Type B pancreatic cell (in vitro differentiated cells): ENCODE measurements at regions not wholly inside any gene's neighbourhood (a gene's known extent, or its start where the extent isn't known, plus 50 kb on each side); places are given as distances from the start of the nearest gene placed in this dataset.

ENCODE experiments used
- DNase-seq: peaks from one replicate; pipeline ENCODE4 v3.0.0; 2021; ENCODE audit warnings: mixed read lengths; ENCODE audit not compliant: unreplicated experiment; ENCODE audit errors: extremely low spot score
- H3K27ac Mint-ChIP-seq: 2 replicates; pipeline ENCODE4 v1.8.0; 2021; ENCODE audit warnings: mild to moderate bottlenecking, mixed read lengths
- H3K27me3 Mint-ChIP-seq: 2 replicates; pipeline ENCODE4 v1.8.0; 2021; ENCODE audit warnings: mixed read lengths
- H3K36me3 Mint-ChIP-seq: 2 replicates; pipeline ENCODE4 v1.8.0; 2021; ENCODE audit warnings: mixed read lengths
- H3K4me1 Mint-ChIP-seq: one replicate; pipeline ENCODE4 v1.8.0; 2021; ENCODE audit warnings: mixed read lengths; ENCODE audit not compliant: unreplicated experiment
- H3K4me3 Mint-ChIP-seq: 2 replicates; pipeline ENCODE4 v1.8.0; 2021; ENCODE audit warnings: mild to moderate bottlenecking, mixed read lengths
- H3K9me3 Mint-ChIP-seq: 2 replicates; pipeline ENCODE4 v1.8.0; 2021; ENCODE audit warnings: mixed read lengths
- TF ChIP-seq, protein P1 (sequence below): fragments of 200-600 bp; sonication (generic); conservative IDR thresholded peaks from 2 replicates; pipeline ENCODE4 v1.5.0; 2021; ENCODE audit warnings: antibody characterized with exemption, mild to moderate bottlenecking

DNA sequence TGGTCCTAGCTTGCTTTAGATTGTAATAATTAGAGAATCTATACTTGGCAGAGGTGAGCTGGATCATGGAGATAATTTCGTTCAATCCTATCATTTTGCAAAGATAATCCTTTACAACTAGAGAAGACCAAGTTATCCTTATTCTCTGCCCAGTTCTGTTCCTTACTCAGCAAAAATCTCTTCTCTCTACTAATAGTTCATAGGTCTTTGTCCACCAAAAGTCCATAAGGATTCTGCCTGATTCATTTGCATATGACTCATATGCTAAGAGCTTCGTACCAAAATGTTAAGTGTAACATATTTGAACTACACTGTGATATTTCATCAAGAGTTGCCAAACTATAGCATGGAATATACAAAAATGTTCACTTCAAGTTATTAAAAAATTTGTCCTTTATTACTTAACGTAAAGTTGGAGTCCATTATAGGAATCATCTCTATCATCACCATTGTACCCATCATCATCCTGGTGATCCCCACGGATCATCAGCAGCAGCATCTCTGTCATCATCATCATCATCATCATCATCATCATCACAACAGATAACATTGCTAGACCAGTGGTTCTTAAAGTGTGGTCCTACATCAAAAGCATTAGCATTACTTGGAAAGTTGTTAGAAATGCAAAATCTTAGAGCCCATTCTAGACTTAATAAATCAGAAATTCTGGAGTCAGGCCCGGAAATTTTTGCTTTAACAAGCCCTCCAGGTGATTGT lies 463.0 kb downstream of the DHX35 start:
- TF ChIP-seq, protein P1, sequence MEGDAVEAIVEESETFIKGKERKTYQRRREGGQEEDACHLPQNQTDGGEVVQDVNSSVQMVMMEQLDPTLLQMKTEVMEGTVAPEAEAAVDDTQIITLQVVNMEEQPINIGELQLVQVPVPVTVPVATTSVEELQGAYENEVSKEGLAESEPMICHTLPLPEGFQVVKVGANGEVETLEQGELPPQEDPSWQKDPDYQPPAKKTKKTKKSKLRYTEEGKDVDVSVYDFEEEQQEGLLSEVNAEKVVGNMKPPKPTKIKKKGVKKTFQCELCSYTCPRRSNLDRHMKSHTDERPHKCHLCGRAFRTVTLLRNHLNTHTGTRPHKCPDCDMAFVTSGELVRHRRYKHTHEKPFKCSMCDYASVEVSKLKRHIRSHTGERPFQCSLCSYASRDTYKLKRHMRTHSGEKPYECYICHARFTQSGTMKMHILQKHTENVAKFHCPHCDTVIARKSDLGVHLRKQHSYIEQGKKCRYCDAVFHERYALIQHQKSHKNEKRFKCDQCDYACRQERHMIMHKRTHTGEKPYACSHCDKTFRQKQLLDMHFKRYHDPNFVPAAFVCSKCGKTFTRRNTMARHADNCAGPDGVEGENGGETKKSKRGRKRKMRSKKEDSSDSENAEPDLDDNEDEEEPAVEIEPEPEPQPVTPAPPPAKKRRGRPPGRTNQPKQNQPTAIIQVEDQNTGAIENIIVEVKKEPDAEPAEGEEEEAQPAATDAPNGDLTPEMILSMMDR, result no peak
- peaks cover 9% of the 10 kb centered on the region for H3K4me1 Mint-ChIP-seq
- no peak overlapping the region for H3K27ac Mint-ChIP-seq
- no peak for DNase-seq
- H3K27me3 Mint-ChIP-seq, result no peaks in the 10 kb centered on the region
- no peaks in the 10 kb centered on the region for H3K36me3 Mint-ChIP-seq
- no peaks in the 10 kb centered on the region for H3K9me3 Mint-ChIP-seq
- no peak overlapping the region for H3K4me3 Mint-ChIP-seq

DNA sequence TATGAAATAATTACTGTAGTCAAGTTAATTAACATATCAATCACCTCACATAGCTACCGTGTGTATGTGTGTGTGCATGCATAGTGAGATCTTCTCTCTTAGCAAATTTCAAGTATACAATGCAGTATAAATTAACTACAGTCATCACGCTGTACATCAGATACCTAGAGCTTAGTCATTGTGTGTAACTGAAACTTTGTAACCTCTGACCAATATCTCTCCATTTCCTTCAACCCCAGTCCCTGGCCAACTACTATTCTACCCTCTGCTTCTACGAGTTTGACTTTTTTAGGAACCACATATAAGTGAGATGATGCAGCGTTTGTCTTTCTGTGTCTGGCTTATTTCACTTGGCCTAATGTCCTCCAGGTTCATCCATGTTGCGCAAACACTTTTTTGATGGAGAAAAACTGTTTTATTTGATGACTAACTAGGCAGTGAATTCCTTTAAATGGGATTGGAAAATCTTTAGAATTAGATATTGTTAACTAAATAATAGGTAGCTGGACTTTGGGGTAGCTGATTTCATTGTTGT lies 459.5 kb downstream of the DHX35 start:
- no peak overlapping the region for H3K4me3 Mint-ChIP-seq
- TF ChIP-seq, protein P1, result no peak
- no peaks in the 10 kb centered on the region for H3K36me3 Mint-ChIP-seq
- H3K27me3 Mint-ChIP-seq, result no peaks in the 10 kb centered on the region
- no peaks in the 10 kb centered on the region for H3K9me3 Mint-ChIP-seq
- H3K27ac Mint-ChIP-seq, result no peak overlapping the region
- DNase-seq, result no peak
- H3K4me1 Mint-ChIP-seq, result peaks cover 4% of the 10 kb centered on the region

DNA sequence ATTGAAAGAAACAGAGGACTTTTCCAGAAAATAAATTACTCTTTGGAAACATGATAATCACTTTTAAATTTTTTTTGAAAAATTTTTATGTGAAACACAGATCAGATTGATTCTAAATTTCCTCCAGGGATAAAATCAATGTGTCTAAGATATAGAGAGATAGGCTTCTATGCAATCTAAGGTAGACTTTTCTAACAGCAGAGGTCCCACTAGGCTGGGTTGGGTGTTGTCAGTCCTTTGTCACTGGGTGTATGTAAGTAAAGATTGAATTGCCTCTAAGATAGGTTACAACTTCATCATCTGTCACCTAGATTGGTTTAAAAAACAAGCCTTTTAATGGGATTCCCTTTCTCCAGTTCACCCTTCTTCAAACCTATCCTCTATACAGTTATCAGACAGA lies 449.9 kb downstream of the DHX35 start:
- no peak overlapping the region for H3K27ac Mint-ChIP-seq
- no peak for DNase-seq
- peaks cover 3% of the 10 kb centered on the region for H3K27me3 Mint-ChIP-seq
- no peaks in the 10 kb centered on the region for H3K36me3 Mint-ChIP-seq
- no peak overlapping the region for H3K4me3 Mint-ChIP-seq
- no peaks in the 10 kb centered on the region for H3K9me3 Mint-ChIP-seq
- H3K4me1 Mint-ChIP-seq, result no peaks in the 10 kb centered on the region
- TF ChIP-seq, protein P1, result no peak

DNA sequence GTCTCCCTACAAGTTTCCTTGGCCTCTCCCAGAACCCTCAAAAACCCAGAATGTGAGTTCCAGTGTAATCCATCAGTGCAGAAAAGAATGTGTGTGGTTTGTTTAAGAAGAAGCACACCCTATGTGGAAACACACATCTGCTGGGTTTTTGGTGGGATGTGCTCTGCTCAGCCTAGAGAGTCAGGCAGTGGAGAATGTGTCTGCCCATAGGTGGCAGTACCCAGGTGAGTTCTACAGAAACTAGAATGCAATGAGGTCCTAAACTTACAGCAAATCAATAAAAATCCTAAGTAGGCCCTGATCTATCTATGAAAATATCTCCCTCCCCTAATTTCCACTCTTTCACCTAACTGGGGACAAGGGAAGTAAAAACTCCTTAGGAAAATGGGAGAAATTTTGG lies 437.3 kb downstream of the DHX35 start:
- Mint-ChIP-seq H3K27ac (no peak overlapping the region), H3K36me3 (no peaks in the 10 kb centered on the region), H3K27me3 (peaks cover 9% of the 10 kb centered on the region), H3K4me1 (no peaks in the 10 kb centered on the region), H3K9me3 (no peaks in the 10 kb centered on the region), H3K4me3 (no peak overlapping the region)
- TF ChIP-seq, protein P1, result no peak
- DNase-seq, result no peak

DNA sequence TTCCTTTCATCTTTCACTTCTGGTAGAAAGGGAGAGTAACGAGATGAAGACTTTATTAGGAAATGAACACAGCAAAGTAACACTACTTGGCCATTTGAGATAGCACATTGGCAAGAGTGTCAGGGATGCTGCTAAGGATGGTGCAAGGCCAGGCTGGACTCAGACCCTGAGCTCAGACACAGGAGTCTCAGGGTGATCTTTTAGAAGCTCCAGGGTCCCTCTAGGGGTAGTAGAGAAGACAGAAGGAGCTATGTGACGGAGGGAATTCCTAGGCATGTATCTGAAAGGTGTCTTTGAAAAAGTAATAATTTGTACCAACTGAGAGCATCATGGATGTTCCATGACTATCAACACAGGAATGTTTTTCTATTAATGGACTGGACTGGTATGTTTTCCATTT lies 436.5 kb downstream of the DHX35 start:
- peaks cover 9% of the 10 kb centered on the region for H3K27me3 Mint-ChIP-seq
- no peaks in the 10 kb centered on the region for H3K9me3 Mint-ChIP-seq
- no peak overlapping the region for H3K4me3 Mint-ChIP-seq
- H3K36me3 Mint-ChIP-seq, result no peaks in the 10 kb centered on the region
- H3K4me1 Mint-ChIP-seq, result no peaks in the 10 kb centered on the region
- H3K27ac Mint-ChIP-seq, result no peak overlapping the region
- TF ChIP-seq, protein P1, result no peak
- DNase-seq, result no peak
